HEK293 (cell line): ENCODE measurements at regions not wholly inside any gene's neighbourhood (a gene's known extent, or its start where the extent isn't known, plus 50 kb on each side); places are given as distances from the start of the nearest gene placed in this dataset.

ENCODE experiments used
- CTCF ChIA-PET: fragments of 350-600 bp; formaldehyde crosslinking; extraction: SDS; loops from one replicate; lab custom pipeline; 2021; ENCODE audit warnings: antibody characterized with exemption; lab: Yijun Ruan, JAX
- POLR2A ChIA-PET: fragments of 300-600 bp; formaldehyde crosslinking; extraction: SDS; loops from one replicate; lab custom pipeline; 2020; ENCODE audit warnings: antibody characterized with exemption, inconsistent platforms; lab: Yijun Ruan, JAX
- H3K27ac ChIP-seq: fragments of 200-500 bp; sonication (Bioruptor generic); 2 replicates; pipeline ENCODE4 v1.5.1; 2014; ENCODE audit warnings: low read depth, low read length, control low read depth, inconsistent platforms; ENCODE audit errors: extremely low read depth
- H3K36me3 ChIP-seq, 2 experiments: fragments of 200-500 bp in 1 of 2; sonication (Bioruptor generic) in 1 of 2; 1 replicate in 1 of 2; 2 replicates in 1 of 2; pipeline ENCODE4 v1.5.1; 2014 to 2017; ENCODE audit warnings: inconsistent platforms in 2 of 2, low read length in 2 of 2; ENCODE audit not compliant: control insufficient read depth in 2 of 2, insufficient read depth in 1 of 2
- H3K4me1 ChIP-seq: fragments of 200-500 bp; sonication (Bioruptor generic); 2 replicates; pipeline ENCODE4 v1.5.1; 2014; ENCODE audit warnings: mild to moderate bottlenecking, low read length, inconsistent platforms; ENCODE audit not compliant: control insufficient read depth, insufficient read depth
- H3K4me3 ChIP-seq: 2 replicates; pipeline ENCODE4 v1.5.1; 2011; ENCODE audit warnings: low read depth, mild to moderate bottlenecking, control low read depth, low read length, moderate library complexity
- H3K9me3 ChIP-seq: fragments of 200-500 bp; sonication (Bioruptor generic); 2 replicates; pipeline ENCODE4 v1.5.1; 2014; ENCODE audit warnings: low read depth, low read length, inconsistent platforms; ENCODE audit not compliant: control insufficient read depth, insufficient read depth
- BCL11A ChIP-seq: fragments of 450-650 bp; formaldehyde crosslinking; IDR thresholded peaks from 2 replicates; pipeline ENCODE4 v1.5.1; 2016; ENCODE audit warnings: low read depth, missing biosample characterization, missing genetic modification characterization
- ELK4 ChIP-seq: IDR thresholded peaks from 2 replicates; pipeline ENCODE4 v1.6.1; 2011; ENCODE audit warnings: mild to moderate bottlenecking, low read depth, low read length, borderline replicate concordance
- GFI1B ChIP-seq: fragments of 450-650 bp; formaldehyde crosslinking; IDR thresholded peaks from 2 replicates; pipeline ENCODE4 v1.5.1; 2016; ENCODE audit warnings: missing biosample characterization, missing genetic modification characterization
- PATZ1 ChIP-seq: fragments of 450-650 bp; formaldehyde crosslinking; IDR thresholded peaks from 2 replicates; pipeline ENCODE4 v1.5.1; 2016; ENCODE audit warnings: missing biosample characterization, missing genetic modification characterization
- PRDM1 ChIP-seq: fragments of 450-650 bp; formaldehyde crosslinking; IDR thresholded peaks from 2 replicates; pipeline ENCODE4; 2016; ENCODE audit warnings: missing biosample characterization, missing genetic modification characterization
- SALL2 ChIP-seq: fragments of 450-650 bp; formaldehyde crosslinking; IDR thresholded peaks from 2 replicates; pipeline ENCODE4 v1.5.0; 2017; ENCODE audit warnings: missing biosample characterization, mild to moderate bottlenecking, missing genetic modification characterization, borderline replicate concordance
- ZBTB17 ChIP-seq: fragments of 450-650 bp; formaldehyde crosslinking; IDR thresholded peaks from 2 replicates; pipeline ENCODE4 v1.5.1; 2016; ENCODE audit warnings: missing biosample characterization, missing genetic modification characterization
- ZIC2 ChIP-seq: fragments of 450-650 bp; formaldehyde crosslinking; IDR thresholded peaks from 2 replicates; pipeline ENCODE4 v1.5.1; 2016; ENCODE audit warnings: missing biosample characterization, missing genetic modification characterization
- ZNF114 ChIP-seq: fragments of 450-650 bp; formaldehyde crosslinking; IDR thresholded peaks from 2 replicates; pipeline ENCODE4 v1.5.0; 2017; ENCODE audit warnings: missing biosample characterization, missing genetic modification characterization
- ZNF121 ChIP-seq: fragments of 450-650 bp; formaldehyde crosslinking; IDR thresholded peaks from 2 replicates; pipeline ENCODE4 v1.5.1; 2016; ENCODE audit warnings: missing biosample characterization, missing genetic modification characterization
- ZNF146 ChIP-seq: fragments of 450-650 bp; formaldehyde crosslinking; IDR thresholded peaks from 2 replicates; pipeline ENCODE4 v1.5.1; 2016; ENCODE audit warnings: missing biosample characterization, missing genetic modification characterization
- ZNF175 ChIP-seq: fragments of 450-650 bp; formaldehyde crosslinking; IDR thresholded peaks from 2 replicates; pipeline ENCODE4 v1.5.1; 2016; ENCODE audit warnings: missing biosample characterization, missing genetic modification characterization
- ZNF18 ChIP-seq: fragments of 450-650 bp; formaldehyde crosslinking; IDR thresholded peaks from 2 replicates; pipeline ENCODE4 v1.5.1; 2016; ENCODE audit warnings: missing biosample characterization, missing genetic modification characterization
- ZNF211 ChIP-seq: fragments of 450-650 bp; formaldehyde crosslinking; IDR thresholded peaks from 2 replicates; pipeline ENCODE4 v1.5.1; 2016; ENCODE audit warnings: low read depth, missing biosample characterization, missing genetic modification characterization
- ZNF274 ChIP-seq, 2 experiments: fragments of 200-500 bp in 1 of 2; fragments of 450-650 bp in 1 of 2; sonication (Bioruptor generic) in 1 of 2; formaldehyde crosslinking in 1 of 2; IDR thresholded peaks; 2 replicates each; pipeline versions ENCODE4 v1.5.1 to v1.6.1; 2014 to 2016; ENCODE audit warnings: borderline replicate concordance in 1 of 2, inconsistent platforms in 1 of 2, low read length in 1 of 2, missing biosample characterization in 1 of 2, missing genetic modification characterization in 1 of 2
- ZNF37A ChIP-seq: fragments of 450-650 bp; IDR thresholded peaks from 2 replicates; pipeline ENCODE4 v1.5.1; 2018; ENCODE audit warnings: missing biosample characterization, missing genetic modification characterization
- ZNF521 ChIP-seq: fragments of 450-650 bp; formaldehyde crosslinking; IDR thresholded peaks from 2 replicates; pipeline ENCODE4 v1.5.1; 2017; ENCODE audit warnings: missing biosample characterization, mild to moderate bottlenecking, missing genetic modification characterization
- ZNF610 ChIP-seq: fragments of 450-650 bp; formaldehyde crosslinking; IDR thresholded peaks from 2 replicates; pipeline ENCODE4 v1.5.1; 2016; ENCODE audit warnings: missing biosample characterization, missing genetic modification characterization, borderline replicate concordance
- ZNF624 ChIP-seq: fragments of 450-650 bp; formaldehyde crosslinking; IDR thresholded peaks from 2 replicates; pipeline ENCODE4 v1.5.1; 2017; ENCODE audit warnings: missing biosample characterization, missing genetic modification characterization
- ZNF658 ChIP-seq: fragments of 450-650 bp; formaldehyde crosslinking; IDR thresholded peaks from 2 replicates; pipeline ENCODE4; 2016; ENCODE audit warnings: missing biosample characterization, missing genetic modification characterization
- ZNF701 ChIP-seq: fragments of 450-650 bp; formaldehyde crosslinking; IDR thresholded peaks from 2 replicates; pipeline ENCODE4 v1.5.1; 2016; ENCODE audit warnings: missing biosample characterization, missing genetic modification characterization
- ZNF707 ChIP-seq: fragments of 450-650 bp; formaldehyde crosslinking; IDR thresholded peaks from 2 replicates; pipeline ENCODE4 v1.5.1; 2016; ENCODE audit warnings: missing biosample characterization, missing genetic modification characterization
- ZNF76 ChIP-seq: fragments of 450-650 bp; formaldehyde crosslinking; IDR thresholded peaks from 2 replicates; pipeline ENCODE4; 2016; ENCODE audit warnings: low read depth, missing biosample characterization, missing genetic modification characterization, borderline replicate concordance
- ZNF768 ChIP-seq: fragments of 450-650 bp; formaldehyde crosslinking; IDR thresholded peaks from 2 replicates; pipeline ENCODE4 v1.5.1; 2018; ENCODE audit warnings: missing biosample characterization, mild to moderate bottlenecking, missing genetic modification characterization
- ZNF785 ChIP-seq: fragments of 450-650 bp; formaldehyde crosslinking; IDR thresholded peaks from 2 replicates; pipeline ENCODE4 v1.5.1; 2016; ENCODE audit warnings: missing biosample characterization, missing genetic modification characterization

GRCh38 chr10:131625041-131625440 is 275.8 kb upstream of the PPP2R2D start:
- H3K27ac ChIP-seq = no peak overlapping the region
- CTCF ChIA-PET = no interaction called here
- TF ChIP-seq SALL2 (tag by site-specific recombination) (no peak), ZNF175 (no peak), BCL11A (no peak), ZNF768 (tag by site-specific recombination) (no peak), ZNF521 (tag by site-specific recombination) (no peak)
- H3K4me3 ChIP-seq = no peak overlapping the region
- no peaks in the 10 kb centered on the region for H3K9me3 ChIP-seq
- POLR2A ChIA-PET = no interaction called here
- H3K36me3 ChIP-seq = no peaks in the 10 kb centered on the region
- no peaks in the 10 kb centered on the region for H3K4me1 ChIP-seq

GRCh38 chr10:131626274-131626673 is 274.5 kb upstream of the PPP2R2D start:
- CTCF ChIA-PET = no interaction called here

GRCh38 chr10:131629026-131629770 is 271.6 kb upstream of the PPP2R2D start:
- CTCF ChIA-PET = no interaction called here
- Histone ChIP-seq H3K27ac (no peak overlapping the region), H3K36me3 (no peaks in the 10 kb centered on the region), H3K4me1 (no peaks in the 10 kb centered on the region), H3K9me3 (no peaks in the 10 kb centered on the region), H3K4me3 (no peak overlapping the region)
- POLR2A ChIA-PET = no interaction called here
- TF ChIP-seq ZNF610 (tag by site-specific recombination) (no peak), ZNF37A (tag by site-specific recombination) (no peak), PATZ1 (tag by site-specific recombination) (no peak), ZNF785 (tag by site-specific recombination) (no peak), ZNF624 (tag by site-specific recombination) (no peak), ZNF707 (tag by site-specific recombination) (no peak), ZNF274 (IDR thresholded peaks at IDR 0.05; ENCODE audit: low read length) (no peak), ZNF274 (tag by site-specific recombination; IDR thresholded peaks at IDR 0.05; ENCODE audit: borderline replicate concordance) (no peak), PRDM1 (no peak)

More at GRCh38 chr10:131626274-131626673, 274.5 kb upstream of the PPP2R2D start:
- POLR2A ChIA-PET = no interaction called here
- Histone ChIP-seq H3K36me3 (no peaks in the 10 kb centered on the region), H3K27ac (no peak overlapping the region), H3K4me3 (no peak overlapping the region), H3K9me3 (no peaks in the 10 kb centered on the region), H3K4me1 (no peaks in the 10 kb centered on the region)
- TF ChIP-seq ZNF121 (tag by site-specific recombination) (no peak), ZNF658 (no peak)

- no peak overlapping the region for H3K27ac ChIP-seq
- no peaks in the 10 kb centered on the region for H3K36me3 ChIP-seq
- H3K4me3 ChIP-seq = no peak overlapping the region
- no peaks in the 10 kb centered on the region for H3K4me1 ChIP-seq
- no peaks in the 10 kb centered on the region for H3K9me3 ChIP-seq
- POLR2A ChIA-PET = no interaction called here
- CTCF ChIA-PET = no interaction called here
- TF ChIP-seq ZNF76 (tag by site-specific recombination) = no peak
- TF ChIP-seq ZNF114 (tag by site-specific recombination) = no peak
- TF ChIP-seq ZNF701 (tag by site-specific recombination) = no peak
- TF ChIP-seq ZIC2 = no peak
- no peak for TF ChIP-seq ZNF211 (tag by site-specific recombination)
- TF ChIP-seq ZNF18 (tag by site-specific recombination) = no peak
- no peak for TF ChIP-seq ZNF146 (tag by site-specific recombination)
- TF ChIP-seq GFI1B (tag by site-specific recombination) = no peak
- no peak for TF ChIP-seq ZBTB17
- no peak for TF ChIP-seq ELK4
Observed at GRCh38 chr10:131630772-131631258, 270.0 kb upstream of the PPP2R2D start.
